BJ (cell line): ENCODE measurements at regions not wholly inside any gene's neighbourhood (a gene's known extent, or its start where the extent isn't known, plus 50 kb on each side); places are given as distances from the start of the nearest gene placed in this dataset.

Experiments
- CTCF ChIA-PET: fragments of 350-600 bp; formaldehyde crosslinking; extraction: SDS; loops from one replicate; lab custom pipeline; 2021; ENCODE audit warnings: antibody characterized with exemption, inconsistent platforms; lab: Yijun Ruan, JAX
- POLR2A ChIA-PET: fragments of 300-600 bp; sonication (Branson Sonifier 250); formaldehyde crosslinking; extraction: SDS; loops from one replicate; lab custom pipeline; 2021; ENCODE audit warnings: antibody characterized with exemption; lab: Charles Lee
- DNase-seq: peaks from one replicate; pipeline ENCODE4 v3.0.0-alpha.2; 2011; ENCODE audit warnings: low read depth
- H3K27me3 ChIP-seq: 2 replicates; pipeline ENCODE4 v1.6.0; 2011; ENCODE audit warnings: low read length; ENCODE audit not compliant: control insufficient read depth, insufficient read depth
- H3K36me3 ChIP-seq: 2 replicates; pipeline ENCODE4 v1.5.1; 2011; ENCODE audit warnings: low read length; ENCODE audit not compliant: control insufficient read depth, insufficient read depth
- H3K4me3 ChIP-seq: 2 replicates; pipeline ENCODE4 v1.5.1; 2011; ENCODE audit warnings: low read depth, mild to moderate bottlenecking, control low read depth, low read length
- CTCF ChIP-seq: IDR thresholded peaks from 2 replicates; pipeline ENCODE4 v1.5.1; 2011; ENCODE audit warnings: low read depth, mild to moderate bottlenecking, control low read depth, inconsistent platforms, low read length, moderate library complexity; ENCODE audit not compliant: insufficient read depth

- POLR2A ChIA-PET, result no interaction called here
- H3K27me3 ChIP-seq, result no peaks in the 10 kb centered on the region
- TF ChIP-seq CTCF, result no peak
- CTCF ChIA-PET, result interaction anchor here (1.1 kb wide), 1 partner anchor 9 kb away, joined by 5 read pairs; no protein-coding TSS in a partner anchor
- H3K36me3 ChIP-seq, result no peaks in the 10 kb centered on the region
- H3K4me3 ChIP-seq, result no peak overlapping the region
- DNase-seq, result no peak
Measured at GRCh38 chr15:53307952-53308624, 451.4 kb downstream of the WDR72 start.

DNA sequence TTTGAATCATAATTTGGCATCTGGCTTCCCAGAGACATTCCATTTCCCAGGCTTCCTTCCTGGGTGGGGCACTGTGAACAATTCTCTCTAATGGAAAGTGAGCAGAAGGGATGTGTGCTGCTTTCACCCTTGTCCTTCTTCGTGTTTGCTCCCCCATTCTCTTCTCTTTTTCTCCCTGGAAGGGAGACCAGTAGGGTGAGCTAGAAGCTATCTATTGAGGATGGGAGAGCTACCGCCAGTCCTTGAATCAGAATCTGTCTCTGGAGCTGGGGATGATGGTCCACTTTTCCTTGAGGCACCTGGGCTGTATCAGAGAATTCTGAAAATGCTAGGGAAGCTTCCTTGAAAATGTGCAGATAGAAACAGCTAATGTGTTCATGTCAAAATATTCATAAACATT lies 453.9 kb downstream of the WDR72 start:
- ChIA-PET CTCF (no interaction called here), POLR2A (no interaction called here)
- Histone ChIP-seq H3K27me3 (no peaks in the 10 kb centered on the region), H3K36me3 (no peaks in the 10 kb centered on the region), H3K4me3 (no peak overlapping the region)
- TF ChIP-seq CTCF, result no peak
- no peak for DNase-seq

- H3K27me3 ChIP-seq, result no peaks in the 10 kb centered on the region
- ChIA-PET POLR2A (no interaction called here), CTCF (no interaction called here)
- DNase-seq, result no peak
- no peaks in the 10 kb centered on the region for H3K36me3 ChIP-seq
- no peak overlapping the region for H3K4me3 ChIP-seq
- no peak for TF ChIP-seq CTCF
Measured at GRCh38 chr15:53305101-53305500, 454.4 kb downstream of the WDR72 start.

DNA sequence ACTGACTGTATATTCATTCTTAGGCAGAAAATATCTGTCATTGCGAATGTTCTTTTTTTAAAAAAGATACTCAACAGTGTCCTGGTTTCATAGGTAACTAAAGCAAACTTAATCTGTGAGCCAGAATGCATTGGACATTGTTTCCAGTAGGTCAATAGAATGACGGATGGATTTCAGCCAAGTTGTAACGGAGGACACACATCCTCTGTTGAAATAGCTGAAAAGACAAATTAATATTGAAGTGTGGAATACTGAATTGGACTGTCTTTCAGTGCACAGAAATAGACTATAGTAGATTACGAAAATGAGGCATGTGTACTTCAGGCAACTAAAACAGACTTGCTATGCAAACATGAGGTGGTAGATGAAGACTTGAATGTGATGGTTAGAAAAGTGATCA lies 461.6 kb downstream of the WDR72 start:
- no peak for TF ChIP-seq CTCF
- Histone ChIP-seq H3K4me3 (no peak overlapping the region), H3K27me3 (no peaks in the 10 kb centered on the region), H3K36me3 (no peaks in the 10 kb centered on the region)
- POLR2A ChIA-PET, result no interaction called here
- no peak for DNase-seq
- CTCF ChIA-PET, result no interaction called here

GRCh38 chr15:53296603-53297002 lies 462.9 kb downstream of the WDR72 start:
- TF ChIP-seq CTCF, result no peak
- H3K36me3 ChIP-seq, result no peaks in the 10 kb centered on the region
- no peaks in the 10 kb centered on the region for H3K27me3 ChIP-seq
- ChIA-PET POLR2A (no interaction called here), CTCF (interaction anchor here (0.6 kb wide), 1 partner anchor 55 kb away, joined by 3 read pairs; no protein-coding TSS in a partner anchor)
- no peak for DNase-seq
- H3K4me3 ChIP-seq, result no peak overlapping the region
